Spleen (tissue), 7 donors: ENCODE measurements at regions not wholly inside any gene's neighbourhood (a gene's known extent, or its start where the extent isn't known, plus 50 kb on each side); places are given as distances from the start of the nearest gene placed in this dataset.

Experiments used
- POLR2A ChIP-seq, 3 donors: fragments of 450-650 bp; IDR thresholded peaks; one replicate each; pipeline ENCODE4 v1.5.1; 2017; ENCODE audit warnings: antibody characterized with exemption in 3 of 3, mild to moderate bottlenecking in 1 of 3
- POLR2AphosphoS5 ChIP-seq, 3 donors: sonication (generic); formaldehyde crosslinking; IDR thresholded peaks; one replicate each; pipeline ENCODE4 v1.5.1; 2017; ENCODE audit warnings: antibody characterized with exemption in 3 of 3
- TF ChIP-seq, protein P1 (sequence below), 11 experiments: fragments of 200-600 bp in 7 of 11; fragments of 450-650 bp in 4 of 11; sonication (generic) in 4 of 11; IDR thresholded peaks in 8 of 11; conservative IDR thresholded peaks in 3 of 11; 1 replicate in 7 of 11; 2 replicates in 4 of 11; pipeline versions ENCODE4 v1.4.0 to v1.8.0; 2016 to 2021; ENCODE audit warnings: antibody characterized with exemption in 11 of 11, inconsistent platforms in 4 of 11, mild to moderate bottlenecking in 1 of 11
- donor health status: DM: no; HTN: no; CAD: no; lungs with moderate emphysema.
- donor health status: DM: no; HTN: no; CAD: no.
- donor health status: DM: no; HTN: no; CAD: no.

DNA sequence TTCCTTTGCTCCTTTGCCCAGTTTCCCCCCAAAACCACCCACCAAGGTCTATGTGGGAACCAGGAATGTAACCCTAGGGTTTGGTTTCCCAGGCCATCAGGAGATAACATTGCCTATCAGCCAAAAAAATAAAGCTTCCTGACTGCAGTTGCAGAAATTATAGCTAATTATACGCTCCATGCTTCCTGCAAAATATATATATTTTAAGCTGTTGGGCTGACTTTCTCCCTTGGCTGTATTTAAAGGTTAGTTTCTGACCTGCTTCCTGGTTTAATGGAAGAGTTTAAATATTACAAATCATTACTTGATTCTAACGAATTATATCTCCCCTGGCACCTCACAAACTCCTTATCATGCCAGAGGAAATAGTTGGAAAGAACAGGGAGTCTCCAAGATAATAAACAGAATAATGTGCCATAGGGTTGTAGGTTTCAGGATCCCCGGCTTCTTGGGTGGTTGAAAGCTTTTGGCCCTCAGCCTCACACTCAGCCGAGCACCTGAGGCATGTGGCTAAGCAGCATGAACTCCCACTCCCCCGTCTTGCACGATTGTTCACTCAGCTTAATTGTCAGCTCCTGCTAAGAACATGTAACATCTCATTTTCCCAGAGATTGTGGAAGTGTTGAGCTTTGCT, 79.9 kb downstream of the FZD1 start:
- TF ChIP-seq, protein P1, sequence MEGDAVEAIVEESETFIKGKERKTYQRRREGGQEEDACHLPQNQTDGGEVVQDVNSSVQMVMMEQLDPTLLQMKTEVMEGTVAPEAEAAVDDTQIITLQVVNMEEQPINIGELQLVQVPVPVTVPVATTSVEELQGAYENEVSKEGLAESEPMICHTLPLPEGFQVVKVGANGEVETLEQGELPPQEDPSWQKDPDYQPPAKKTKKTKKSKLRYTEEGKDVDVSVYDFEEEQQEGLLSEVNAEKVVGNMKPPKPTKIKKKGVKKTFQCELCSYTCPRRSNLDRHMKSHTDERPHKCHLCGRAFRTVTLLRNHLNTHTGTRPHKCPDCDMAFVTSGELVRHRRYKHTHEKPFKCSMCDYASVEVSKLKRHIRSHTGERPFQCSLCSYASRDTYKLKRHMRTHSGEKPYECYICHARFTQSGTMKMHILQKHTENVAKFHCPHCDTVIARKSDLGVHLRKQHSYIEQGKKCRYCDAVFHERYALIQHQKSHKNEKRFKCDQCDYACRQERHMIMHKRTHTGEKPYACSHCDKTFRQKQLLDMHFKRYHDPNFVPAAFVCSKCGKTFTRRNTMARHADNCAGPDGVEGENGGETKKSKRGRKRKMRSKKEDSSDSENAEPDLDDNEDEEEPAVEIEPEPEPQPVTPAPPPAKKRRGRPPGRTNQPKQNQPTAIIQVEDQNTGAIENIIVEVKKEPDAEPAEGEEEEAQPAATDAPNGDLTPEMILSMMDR (IDR thresholded peaks at IDR 0.05 in 8 of 11, conservative IDR thresholded peaks at IDR 0.05 in 3 of 11), result no peak
- TF ChIP-seq POLR2AphosphoS5 (IDR thresholded peaks at IDR 0.05) (no peak), POLR2A (IDR thresholded peaks at IDR 0.05) (no peak)
